Mucosa of gallbladder (tissue), 1 donor: ENCODE measurements at regions not wholly inside any gene's neighbourhood (a gene's known extent, or its start where the extent isn't known, plus 50 kb on each side); places are given as distances from the start of the nearest gene placed in this dataset.
"Not testable (repeated sequence)": the region's sequence is repeated elsewhere in the genome, so short reads cannot be mapped to it uniquely, and the experiment has no call there.

Source experiments
- DNase-seq: peaks from one replicate; pipeline ENCODE4 v3.0.0-alpha.2; 2020; ENCODE audit warnings: low spot score
- donor health status: DM: no; HTN: no; CAD: no.

DNA sequence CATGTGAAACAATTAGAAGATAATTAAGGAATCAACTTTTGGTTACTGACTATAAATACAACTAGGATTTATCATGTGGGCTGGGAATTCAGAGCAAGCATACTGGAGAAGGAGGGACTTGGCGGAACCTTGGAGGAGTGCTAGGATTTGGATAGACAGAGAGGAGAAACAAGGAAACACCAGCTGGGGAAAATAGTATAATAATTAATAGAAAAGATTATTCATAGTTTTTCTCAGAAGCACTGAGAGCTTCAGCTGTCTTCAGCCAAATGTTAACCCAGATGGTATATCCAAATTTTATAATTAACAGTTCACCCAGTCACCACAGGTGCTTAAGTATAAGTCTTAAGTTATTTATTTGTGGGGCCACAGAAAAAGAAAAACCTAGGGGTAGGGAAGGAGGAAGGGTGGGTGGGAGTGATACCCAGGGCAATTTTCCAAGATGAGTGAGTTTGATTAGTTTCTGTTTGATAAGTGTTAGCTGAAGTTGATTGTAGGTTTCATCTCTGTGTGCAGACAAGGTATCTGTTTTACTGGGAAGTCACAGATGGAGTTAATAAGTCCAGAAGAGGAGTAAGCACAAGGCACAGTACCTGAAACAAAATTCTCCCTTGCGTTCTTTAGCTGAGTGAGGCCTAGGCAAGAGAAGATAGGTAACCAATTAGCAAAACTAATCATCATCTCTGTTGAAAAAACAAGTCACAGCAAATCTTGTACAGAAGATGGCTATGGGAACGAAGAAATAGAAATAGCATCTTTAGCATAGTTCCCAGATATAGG, 175.5 kb downstream of the TFAP2B start:
- DNase-seq = no peak

DNA sequence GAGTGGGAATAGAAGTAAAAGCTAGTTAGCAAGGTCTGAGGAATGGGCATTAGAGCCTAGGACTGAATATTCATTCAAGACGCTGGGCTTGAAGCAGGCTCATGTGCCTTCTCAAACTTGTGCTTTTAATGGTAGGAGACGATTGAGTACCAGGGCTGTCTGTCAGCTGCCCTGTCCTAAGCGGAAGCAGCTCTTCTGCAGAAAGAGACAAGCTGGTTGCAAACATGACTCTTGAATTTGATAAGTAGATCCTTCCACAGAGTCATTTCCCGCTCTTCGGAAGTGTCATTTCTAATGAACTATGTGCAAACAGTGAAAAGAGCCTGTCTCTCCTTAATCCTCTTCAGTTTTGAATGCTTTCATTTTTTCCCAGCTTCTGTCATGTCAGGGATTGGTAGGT, 176.4 kb downstream of the TFAP2B start:
- DNase-seq = no peak

DNA sequence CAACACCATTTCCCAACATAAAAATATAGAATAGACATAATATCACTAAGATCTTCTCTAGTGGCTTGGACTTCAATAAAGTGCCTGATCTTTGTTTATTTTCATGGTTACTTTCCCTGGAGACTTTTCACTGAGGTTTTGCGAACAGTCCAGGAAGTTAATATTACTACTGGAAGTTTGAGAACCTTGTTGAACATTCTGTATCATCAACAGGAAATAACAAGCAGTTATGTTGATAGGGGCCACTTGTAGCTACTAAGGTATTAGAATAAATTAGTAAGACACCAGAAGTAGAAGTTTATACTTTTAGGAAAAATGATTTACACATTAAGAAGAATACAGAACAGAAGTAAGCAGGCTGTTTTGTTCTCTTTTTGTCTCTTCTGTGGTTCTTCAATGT, 180.2 kb downstream of the TFAP2B start:
- no peak for DNase-seq

DNA sequence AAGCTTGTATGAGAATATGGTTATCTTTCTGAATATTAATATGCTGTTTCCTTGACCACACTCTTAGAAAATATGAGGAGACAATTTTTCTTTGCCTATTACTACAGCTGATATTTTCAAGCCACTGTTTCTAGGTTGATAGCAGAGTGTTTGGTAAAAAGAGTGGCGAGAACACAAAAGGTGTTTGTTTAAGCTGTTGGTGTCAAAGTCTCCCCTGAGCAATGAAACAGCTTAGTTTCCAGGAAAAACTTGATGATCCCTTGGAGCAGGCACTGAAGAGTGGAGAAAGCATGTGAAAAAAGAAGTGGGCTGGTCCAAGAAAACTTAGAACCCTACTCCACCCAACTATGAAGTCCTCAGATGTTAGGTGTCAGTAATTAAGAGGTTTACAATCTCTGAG, 182.7 kb downstream of the TFAP2B start:
- DNase-seq = no peak

DNA sequence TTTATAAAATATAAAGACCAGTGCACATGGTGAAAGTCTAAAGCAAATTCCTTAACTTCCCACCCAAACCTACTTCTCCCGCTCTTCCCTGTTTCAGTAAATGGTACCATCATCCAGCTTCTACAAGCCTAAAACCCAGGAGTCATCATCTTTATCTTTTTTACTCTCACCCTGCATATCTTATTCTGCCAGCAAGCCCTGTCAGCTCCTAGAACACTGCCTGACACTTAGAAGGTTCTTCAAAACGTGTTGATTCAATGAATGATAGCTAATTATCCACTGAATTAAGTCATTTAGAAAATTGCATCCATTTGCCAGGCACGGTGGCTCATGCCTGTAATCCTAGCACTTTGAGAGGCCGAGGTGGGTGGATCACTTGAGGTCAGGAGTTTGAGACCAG, 185.7 kb downstream of the TFAP2B start:
- DNase-seq = no peak

DNA sequence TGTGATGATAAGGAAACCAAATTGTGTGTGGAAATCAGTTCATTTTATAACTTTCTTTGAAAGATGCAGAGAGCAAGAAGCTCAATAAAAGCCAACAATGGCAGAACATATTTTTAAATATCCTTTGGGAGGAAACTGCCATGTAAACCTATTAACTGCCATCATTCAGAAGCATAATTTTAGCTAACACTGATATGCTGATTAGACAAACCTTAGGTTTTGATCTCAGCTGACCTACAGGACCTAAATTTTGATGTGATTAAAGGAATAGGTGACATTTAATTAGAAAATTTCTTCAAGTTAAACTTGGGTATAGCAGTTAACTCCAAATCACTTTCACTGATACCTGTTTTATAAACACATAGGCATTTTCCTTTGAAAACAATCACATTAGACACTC, 187.1 kb downstream of the TFAP2B start:
- no peak for DNase-seq

DNA sequence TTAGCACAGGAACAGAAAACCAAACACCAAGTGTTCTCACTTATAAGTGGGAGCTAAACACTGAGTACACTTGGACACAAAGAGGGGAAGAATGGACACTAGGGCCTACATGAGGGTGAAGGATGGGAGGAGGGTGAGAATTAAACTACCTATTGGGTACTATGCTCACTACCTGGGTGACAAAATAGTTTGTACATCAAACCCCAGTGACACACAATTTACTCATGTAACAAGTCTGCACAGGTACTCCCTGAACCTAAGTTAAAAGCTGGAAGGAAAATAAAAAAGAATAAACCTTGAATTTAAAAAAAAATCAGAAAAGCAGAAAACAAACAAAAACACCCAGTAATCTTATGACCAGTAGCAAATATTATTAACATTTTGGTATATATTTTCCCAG, 188.6 kb downstream of the TFAP2B start:
- no peak for DNase-seq

DNA sequence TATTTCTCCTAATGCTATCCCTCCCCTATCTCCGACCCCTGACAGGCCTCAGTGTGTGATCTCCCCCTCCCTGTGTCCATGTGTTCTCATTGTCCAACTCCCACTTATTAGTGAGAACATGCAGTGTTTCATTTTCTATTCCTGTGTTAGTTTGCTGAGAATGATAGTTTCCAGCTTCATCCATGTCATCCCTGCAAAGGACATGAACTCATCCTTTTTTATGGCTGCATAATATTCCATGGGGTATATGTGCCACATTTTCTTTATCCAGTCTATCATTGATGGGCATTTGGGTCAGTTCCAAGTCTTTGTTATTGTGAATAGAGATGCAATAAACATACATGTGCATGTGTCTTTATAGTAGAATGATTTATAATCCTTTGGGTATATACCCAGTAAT, 190.0 kb downstream of the TFAP2B start:
- DNase-seq = not testable (repeated sequence)

DNA sequence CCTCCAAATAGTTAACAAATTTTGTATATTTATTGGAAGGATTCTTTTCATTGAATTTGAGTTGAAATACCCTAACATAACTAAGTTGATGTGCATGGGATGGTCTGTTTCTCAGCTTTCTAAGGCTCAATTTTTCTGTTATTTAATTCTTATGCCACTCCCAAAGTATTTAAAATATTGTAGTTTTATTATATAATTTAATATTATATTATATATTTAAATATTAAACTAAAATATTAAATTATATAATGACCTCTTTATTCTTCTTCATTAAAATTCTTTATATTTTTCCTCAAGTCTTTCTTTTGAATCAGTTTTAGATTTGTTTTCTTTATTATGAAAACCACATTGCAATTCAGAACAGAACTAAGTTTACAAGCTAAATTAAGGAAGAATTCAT, 194.7 kb downstream of the TFAP2B start:
- DNase-seq = no peak

DNA sequence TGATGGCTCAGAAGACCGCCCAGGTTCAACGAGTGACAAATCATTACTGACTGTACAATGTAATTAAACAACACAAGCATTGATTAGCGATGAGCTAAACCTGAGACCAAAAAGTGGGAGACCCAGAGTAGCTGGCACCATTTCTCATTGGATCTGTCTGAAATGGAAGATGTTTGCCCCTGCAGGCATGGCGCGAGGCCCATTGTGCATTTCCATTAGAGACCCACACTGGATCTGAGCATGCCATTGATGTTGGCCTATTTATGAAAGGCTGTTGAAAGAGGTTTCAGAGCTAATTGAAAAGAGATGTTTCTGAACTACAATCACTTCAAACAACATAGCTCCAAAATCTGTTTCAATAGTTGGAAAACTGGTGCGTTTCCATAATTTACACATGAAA, 196.7 kb downstream of the TFAP2B start:
- DNase-seq = no peak

DNA sequence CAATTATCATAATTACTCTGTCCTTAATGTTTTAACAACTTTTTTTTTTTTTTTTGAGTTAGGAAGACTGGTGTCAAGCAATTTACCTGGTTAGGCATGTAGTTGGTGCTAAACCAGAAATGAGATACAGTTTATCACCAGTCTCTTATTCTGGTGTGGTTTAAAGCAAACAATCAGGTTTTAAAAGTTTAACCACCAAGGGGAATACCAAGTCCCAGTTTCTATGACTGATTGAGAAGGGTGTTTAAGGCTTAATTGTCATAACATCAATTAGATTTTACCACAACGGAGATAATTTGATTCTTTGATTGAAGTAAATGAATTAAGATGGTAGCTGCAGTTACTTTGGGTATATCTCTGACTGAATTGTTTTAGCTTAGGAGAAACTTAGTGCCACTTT, 197.8 kb downstream of the TFAP2B start:
- no peak for DNase-seq

DNA sequence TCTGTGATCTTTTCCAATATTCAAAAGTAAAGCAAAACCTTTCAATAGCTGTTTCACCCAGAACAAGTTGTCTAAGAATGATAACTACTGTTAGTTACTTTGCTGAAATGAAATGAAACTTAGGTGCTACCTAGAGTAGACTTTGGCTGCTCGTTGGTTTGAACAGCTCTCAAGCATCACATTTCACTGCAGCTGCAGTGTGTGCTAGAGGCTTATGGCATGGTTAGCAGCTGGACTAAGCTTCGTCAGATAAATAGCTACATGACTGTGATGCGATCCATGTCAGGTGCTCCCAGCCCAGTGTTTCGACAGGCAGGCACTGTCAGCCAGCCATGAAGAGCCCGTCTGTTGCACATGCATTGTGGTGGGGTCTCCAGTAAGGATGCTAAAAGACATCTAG, 201.1 kb downstream of the TFAP2B start:
- no peak for DNase-seq

DNA sequence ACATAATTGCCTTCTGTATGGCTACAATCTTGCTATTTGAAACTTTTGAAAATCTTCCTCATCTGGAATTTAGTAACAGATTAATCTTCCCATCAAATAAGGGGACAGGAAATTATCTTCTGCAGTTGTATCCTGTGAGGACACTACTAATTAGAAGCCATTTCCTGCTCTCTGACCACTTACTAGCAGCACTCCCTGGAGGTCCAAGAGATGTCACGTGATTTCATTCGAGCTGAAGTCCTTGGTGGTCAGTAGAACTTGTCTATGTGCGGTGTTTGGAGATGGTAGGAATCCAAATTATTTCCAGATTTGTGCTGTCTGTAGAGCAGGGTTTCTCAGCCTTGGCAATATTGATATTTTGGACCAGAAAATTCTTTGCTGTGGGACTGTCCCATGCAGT, 202.5 kb downstream of the TFAP2B start:
- no peak for DNase-seq

DNA sequence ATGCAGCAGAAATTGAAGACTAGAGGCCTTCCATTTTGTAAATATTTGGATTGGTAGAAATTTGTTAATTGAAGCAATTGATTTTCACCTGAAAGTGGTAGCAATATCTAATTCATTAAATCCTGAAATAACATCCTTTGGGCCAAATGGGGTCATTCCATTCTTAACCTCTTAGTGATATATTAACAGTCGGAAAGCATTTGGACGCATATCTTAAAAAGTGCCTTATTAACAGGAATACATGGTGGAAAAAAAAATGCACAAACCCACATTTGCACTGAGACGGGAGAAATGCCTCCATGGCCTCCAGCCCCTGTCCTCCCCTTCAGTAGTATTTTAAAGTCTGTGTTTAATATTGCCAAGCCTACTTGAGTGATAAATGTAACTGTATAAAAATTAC, 205.5 kb downstream of the TFAP2B start:
- no peak for DNase-seq

DNA sequence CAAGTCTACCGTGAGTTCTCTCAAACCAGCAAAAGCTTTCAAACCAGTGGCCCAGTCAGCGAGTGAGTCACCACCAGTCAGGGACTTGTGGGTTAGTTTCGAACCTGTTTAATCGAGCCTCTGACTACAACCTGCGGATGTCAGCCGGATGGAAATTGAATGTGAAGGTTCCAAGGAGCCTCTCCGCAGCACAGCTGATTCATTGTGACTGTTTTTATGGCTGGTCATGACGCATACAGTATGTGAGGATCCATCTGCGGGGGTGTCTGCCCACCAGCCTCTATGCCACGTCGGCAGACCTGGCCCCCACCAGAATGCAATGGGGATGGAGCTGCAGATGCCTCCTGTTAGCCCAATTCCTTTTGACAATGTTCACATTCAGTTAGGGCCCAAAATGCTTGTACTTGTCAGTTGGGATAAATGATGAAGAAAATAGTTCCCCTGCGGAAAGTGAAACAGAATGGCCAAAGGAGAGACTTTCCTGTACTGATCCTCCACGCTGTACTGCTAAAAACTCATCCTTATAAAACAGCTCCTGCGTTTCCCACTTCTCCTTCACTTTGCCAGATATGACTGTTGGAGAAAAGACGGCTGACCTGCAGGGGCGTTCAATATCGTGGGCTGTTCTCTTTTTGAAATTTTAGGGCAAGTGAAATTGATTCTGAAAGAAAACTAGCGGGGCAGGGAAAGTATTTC, 206.6 kb downstream of the TFAP2B start:
- DNase-seq = no peak

DNA sequence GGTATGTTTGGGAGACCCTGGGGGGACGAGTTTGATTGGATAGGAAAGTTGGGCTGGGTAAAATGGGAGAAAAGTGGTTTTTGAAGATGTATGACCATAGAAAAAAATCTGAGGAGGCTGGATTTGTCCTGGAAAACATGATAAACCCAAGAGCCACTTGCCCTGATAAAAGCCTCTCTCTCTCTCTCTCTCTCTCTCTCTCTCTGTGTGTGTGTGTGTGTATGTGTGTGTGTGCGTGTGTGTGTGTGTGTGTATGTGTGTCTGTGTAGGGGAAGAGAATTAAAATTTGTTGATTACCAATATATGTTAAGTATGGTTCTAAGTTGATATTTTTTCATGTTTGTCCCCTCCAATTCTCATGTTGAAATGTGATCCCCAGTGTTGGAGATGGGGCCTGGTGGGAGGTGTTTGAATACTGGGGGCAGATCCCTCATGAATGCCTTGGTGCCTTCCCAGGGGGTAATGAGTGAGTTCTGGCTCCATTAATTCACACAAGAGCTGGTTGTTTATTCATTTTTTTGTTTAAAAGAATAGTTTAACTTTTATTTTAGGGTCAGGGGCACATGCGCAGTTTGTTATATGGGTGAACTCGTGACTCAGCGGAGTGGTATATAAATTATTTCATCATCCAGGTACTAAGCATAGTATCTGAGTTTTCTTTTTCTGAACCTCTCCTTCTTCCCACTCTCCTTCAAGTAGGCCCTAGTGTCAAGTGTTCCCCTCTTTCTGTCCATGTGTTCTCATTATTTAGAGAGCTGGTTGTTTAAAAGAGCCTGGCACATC, 208.8 kb downstream of the TFAP2B start:
- no peak for DNase-seq

DNA sequence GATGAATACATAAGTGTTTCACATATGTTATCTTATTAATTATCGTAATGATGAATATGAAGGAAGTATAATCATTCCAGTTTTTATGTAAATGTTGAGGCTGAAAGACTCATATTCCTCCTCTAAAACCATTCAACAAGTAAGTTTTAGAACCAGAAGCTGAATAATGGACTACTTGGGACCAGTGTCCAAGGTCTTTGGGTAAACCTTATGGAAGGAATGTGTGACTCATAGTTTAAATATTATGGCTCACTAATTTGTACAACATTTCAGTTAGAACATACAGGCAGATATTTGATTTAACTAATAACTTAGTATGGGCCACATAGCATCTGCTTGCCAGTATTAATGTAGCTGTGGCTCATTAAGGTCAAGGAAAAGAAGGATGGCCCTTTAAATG, 209.6 kb downstream of the TFAP2B start:
- DNase-seq = no peak

DNA sequence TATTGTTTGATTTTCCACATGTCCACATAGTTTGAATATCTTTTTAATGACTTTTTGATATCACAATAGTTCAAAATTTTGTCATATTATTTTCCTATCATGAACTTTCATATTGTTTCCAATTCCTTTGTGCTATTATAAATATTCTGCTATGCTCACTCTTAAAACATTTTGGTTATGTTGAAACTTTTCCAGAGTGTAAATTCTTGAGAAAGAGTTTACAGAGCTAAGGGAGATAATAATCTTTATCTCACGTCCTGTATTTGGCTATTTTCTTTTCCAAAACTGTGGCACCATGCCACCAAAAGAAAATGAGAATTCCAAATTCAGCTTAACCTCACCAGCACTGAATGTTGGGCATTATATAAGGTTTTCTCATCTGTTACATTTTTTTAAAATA, 210.9 kb downstream of the TFAP2B start:
- DNase-seq = no peak

DNA sequence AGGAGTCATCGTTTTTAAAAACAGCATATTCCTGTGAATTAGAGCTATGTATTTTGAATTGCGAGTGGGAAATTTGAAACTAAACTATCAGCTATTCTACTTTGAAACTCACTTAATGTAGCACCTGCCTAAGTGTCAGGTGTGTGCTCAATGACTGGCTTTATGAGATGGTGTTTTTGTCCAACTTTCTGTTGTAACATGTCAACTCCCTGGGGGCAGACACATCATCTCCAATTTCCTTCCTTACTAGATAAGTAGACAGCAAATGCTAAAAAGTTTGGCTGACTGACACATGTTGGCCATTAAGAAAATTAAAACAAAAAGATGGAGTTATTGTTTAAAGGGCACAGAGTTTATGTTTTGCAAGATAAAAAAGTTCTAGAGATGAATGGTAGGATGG, 226.9 kb downstream of the TFAP2B start:
- no peak for DNase-seq

DNA sequence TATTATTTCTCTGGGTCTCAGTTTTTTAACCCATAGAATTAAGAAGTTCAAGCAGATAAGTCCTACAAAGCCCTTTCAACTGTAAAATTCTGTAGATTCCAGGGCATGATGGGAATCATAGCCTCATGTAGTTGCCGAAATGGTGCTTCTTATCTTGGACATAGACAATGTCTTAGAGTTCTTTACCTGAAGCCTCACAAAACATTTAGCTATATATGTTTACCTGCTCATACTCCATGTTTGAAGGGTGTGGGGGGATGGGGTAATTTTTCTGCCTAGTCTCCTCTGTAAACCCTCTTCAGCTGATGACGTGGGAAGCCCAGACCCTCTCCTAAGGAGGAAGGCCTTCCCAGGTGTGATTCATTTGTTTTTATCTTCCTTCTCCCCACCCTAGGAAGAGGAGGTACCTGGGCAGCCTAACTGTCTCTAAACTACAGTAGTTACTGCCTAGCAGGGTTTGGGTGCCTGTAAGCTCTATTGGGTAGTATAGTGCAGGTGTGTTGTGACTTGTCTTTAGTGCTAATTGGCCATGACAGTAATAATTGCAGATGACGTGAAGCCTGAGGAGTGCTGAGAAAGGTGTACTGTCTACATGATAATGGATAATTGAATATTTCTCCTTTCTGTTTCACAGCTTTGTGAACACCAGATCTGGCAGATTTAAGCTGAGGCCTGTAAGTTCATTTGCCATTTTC, 230.8 kb downstream of the TFAP2B start:
- DNase-seq = no peak

DNA sequence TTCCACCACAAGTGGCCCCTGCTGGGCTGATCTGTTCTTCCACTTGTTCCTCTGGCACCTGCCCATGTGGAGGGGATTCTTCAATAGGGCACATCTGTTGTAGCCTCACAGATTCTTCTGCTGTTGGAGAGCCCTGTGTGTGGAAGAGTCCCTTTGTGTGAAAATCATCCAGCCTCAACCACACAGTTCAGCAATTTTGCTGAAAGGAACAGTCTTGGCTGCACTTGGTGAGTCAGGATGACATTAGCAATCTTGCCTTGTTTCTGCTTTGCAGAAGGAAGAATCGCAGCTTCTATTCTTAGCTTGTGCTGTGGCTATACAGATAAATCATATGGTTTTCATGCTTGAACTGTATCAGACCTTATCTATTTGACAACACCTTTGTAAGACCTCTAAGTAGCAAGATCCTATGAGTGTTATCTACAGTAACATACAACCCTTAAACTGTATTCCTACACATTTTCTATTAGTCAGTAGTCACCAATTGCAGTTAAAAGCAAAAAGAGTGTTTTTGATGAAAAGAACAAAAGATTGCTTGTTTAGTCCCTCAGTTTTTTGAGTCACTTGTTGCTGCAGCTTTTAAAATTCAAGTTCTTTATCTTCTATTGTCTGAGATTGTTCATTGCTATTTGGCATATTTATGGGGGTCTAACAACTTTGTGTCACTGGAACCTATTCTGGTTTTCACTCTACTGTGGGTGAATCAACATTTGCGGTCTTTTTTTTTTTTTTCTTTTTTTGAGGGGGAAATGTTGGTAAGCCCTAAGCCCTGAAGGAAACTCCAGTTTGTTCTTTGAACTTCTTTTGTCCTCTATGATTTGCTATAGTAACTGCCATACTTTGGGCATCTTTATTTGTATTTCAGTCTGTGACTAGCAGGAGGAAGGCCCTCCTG, 231.6 kb downstream of the TFAP2B start:
- DNase-seq = no peak
